Panc1 (cell line): ENCODE measurements at regions not wholly inside any gene's neighbourhood (a gene's known extent, or its start where the extent isn't known, plus 50 kb on each side); places are given as distances from the start of the nearest gene placed in this dataset.

Source experiments
- ATAC-seq: fragments of 200-7000 bp; cut with Tn5 transposase; 2 replicates; pipeline ENCODE4 v1.9.1; 2020; ENCODE audit warnings: mild to moderate bottlenecking, moderate library complexity
- BruUV-seq: library from RNA; stranded (reverse); fragments of 400-500 nt; replicated peaks from 2 replicates; lab custom pipeline; 2021; lab: Mats Ljungman, UMichigan
- CTCF ChIA-PET: fragments of 300-600 bp; sonication (Branson Sonifier 250); formaldehyde crosslinking; loops from one replicate; lab custom pipeline; 2022; ENCODE audit warnings: antibody characterized with exemption; lab: Charles Lee
- POLR2A ChIA-PET: fragments of 300-600 bp; sonication (Branson Sonifier 250); formaldehyde crosslinking; loops from one replicate; lab custom pipeline; 2022; ENCODE audit warnings: antibody characterized with exemption; lab: Charles Lee
- DNase-seq: peaks from one replicate; pipeline ENCODE4 v3.0.0-alpha.2; 2010; ENCODE audit warnings: low read depth, low spot score
- H3K27ac ChIP-seq: 2 replicates; pipeline ENCODE4 v1.5.1; 2011; ENCODE audit warnings: mild to moderate bottlenecking, low read length, inconsistent platforms
- H3K27me3 ChIP-seq: fragments of 200-500 bp; sonication (Bioruptor generic); 2 replicates; pipeline ENCODE4 v1.6.0; 2014; ENCODE audit warnings: low read length, inconsistent platforms; ENCODE audit not compliant: control insufficient read depth, insufficient read depth
- H3K36me3 ChIP-seq: fragments of 200-500 bp; sonication (Bioruptor generic); 2 replicates; pipeline ENCODE4 v1.5.1; 2014; ENCODE audit warnings: inconsistent platforms, mild to moderate bottlenecking, low read length, moderate library complexity; ENCODE audit not compliant: control insufficient read depth, insufficient read depth
- H3K4me1 ChIP-seq: 2 replicates; pipeline ENCODE4 v1.5.1; 2011; ENCODE audit warnings: inconsistent platforms, mild to moderate bottlenecking, low read length, moderate library complexity; ENCODE audit not compliant: control insufficient read depth, insufficient read depth
- H3K4me3 ChIP-seq, 2 experiments: 2 replicates each; pipeline ENCODE4 v1.5.1; 2011 to 2012; ENCODE audit warnings: low read depth in 2 of 2, low read length in 2 of 2, mild to moderate bottlenecking in 2 of 2, inconsistent platforms in 1 of 2, moderate library complexity in 1 of 2
- H3K9me3 ChIP-seq: fragments of 200-500 bp; sonication (Bioruptor generic); 2 replicates; pipeline ENCODE4 v1.5.1; 2014; ENCODE audit warnings: low read depth, mild to moderate bottlenecking, inconsistent platforms, low read length, moderate library complexity; ENCODE audit not compliant: control insufficient read depth, insufficient read depth
- POLR2AphosphoS5 ChIP-seq: IDR thresholded peaks from 2 replicates; pipeline ENCODE4 v1.6.1; 2012; ENCODE audit warnings: mild to moderate bottlenecking, low read depth, low read length, moderate library complexity
- SIN3A ChIP-seq: IDR thresholded peaks from 2 replicates; pipeline ENCODE4 v1.6.1; 2012; ENCODE audit warnings: low read depth, mild to moderate bottlenecking, low read length, moderate library complexity, borderline replicate concordance; ENCODE audit not compliant: insufficient read depth
- TCF7L2 ChIP-seq: IDR thresholded peaks from 2 replicates; pipeline ENCODE4 v1.6.1; 2011; ENCODE audit warnings: mild to moderate bottlenecking, low read depth, low read length, inconsistent platforms
- in situ Hi-C: cut with HindIII; loops from 2 replicates; pipeline ENCODE4 v1.10.0; 2016; ENCODE audit warnings: low sequenced_read_pairs, low pct_unique_long_range_greater_than_20kb
- intact Hi-C: fragments of 100-400 bp; cut with micrococcal nuclease; formaldehyde crosslinking; loops from one replicate; pipeline ENCODE4 v1.10.0; 2022; ENCODE audit not compliant: unreplicated experiment
- TF ChIP-seq, protein P1 (sequence below), 2 experiments: IDR thresholded peaks; 2 replicates each; pipeline ENCODE4 v1.6.1; 2011 to 2012; ENCODE audit warnings: low read depth in 2 of 2, control low read depth in 1 of 2, low read length in 1 of 2, mild to moderate bottlenecking in 1 of 2, moderate library complexity in 1 of 2; ENCODE audit not compliant: insufficient read depth in 1 of 2
- TF ChIP-seq, protein P2 (sequence below): fragments of 450-650 bp; IDR thresholded peaks from 2 replicates; pipeline ENCODE4 v1.5.1; 2017; ENCODE audit warnings: mild to moderate bottlenecking

DNA sequence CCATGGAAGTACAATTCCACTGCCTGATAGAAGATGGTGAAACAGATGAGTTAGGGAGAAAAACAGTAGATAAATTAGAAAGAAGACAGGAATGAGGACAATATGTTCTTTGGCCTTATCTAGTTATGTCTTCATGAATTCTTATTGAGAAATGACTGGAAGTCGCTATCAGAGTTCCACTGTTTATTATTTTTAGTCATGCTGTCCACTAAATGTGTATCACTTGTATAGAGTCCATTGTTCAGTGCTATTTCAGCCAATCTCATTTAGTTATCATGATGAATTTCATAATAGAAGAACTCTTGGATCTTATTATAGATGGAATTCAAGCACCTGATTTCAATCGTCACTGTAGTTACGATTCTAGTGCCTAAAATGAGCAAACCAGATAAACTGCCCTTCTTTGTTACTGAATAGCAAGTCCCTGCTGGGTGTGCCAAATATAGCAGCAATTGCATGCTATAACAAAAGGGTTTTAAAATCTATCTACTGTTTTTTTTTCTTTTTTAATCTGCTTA lies 177.7 kb upstream of the COL1A2 start:
- no peaks in the 10 kb centered on the region for H3K9me3 ChIP-seq
- no peak overlapping the region for H3K27ac ChIP-seq
- no peaks in the 10 kb centered on the region for H3K36me3 ChIP-seq
- ATAC-seq (no peak), DNase-seq (no peak)
- CTCF ChIA-PET, result no interaction called here
- intact Hi-C loops (no loop called here), in situ Hi-C loops (no loop called here)
- BruUV-seq, result no TSS peak
- no peaks in the 10 kb centered on the region for H3K27me3 ChIP-seq
- POLR2A ChIA-PET, result no interaction called here
- H3K4me1 ChIP-seq, result no peaks in the 10 kb centered on the region
- TF ChIP-seq SIN3A, result no peak
- TF ChIP-seq, protein P1, sequence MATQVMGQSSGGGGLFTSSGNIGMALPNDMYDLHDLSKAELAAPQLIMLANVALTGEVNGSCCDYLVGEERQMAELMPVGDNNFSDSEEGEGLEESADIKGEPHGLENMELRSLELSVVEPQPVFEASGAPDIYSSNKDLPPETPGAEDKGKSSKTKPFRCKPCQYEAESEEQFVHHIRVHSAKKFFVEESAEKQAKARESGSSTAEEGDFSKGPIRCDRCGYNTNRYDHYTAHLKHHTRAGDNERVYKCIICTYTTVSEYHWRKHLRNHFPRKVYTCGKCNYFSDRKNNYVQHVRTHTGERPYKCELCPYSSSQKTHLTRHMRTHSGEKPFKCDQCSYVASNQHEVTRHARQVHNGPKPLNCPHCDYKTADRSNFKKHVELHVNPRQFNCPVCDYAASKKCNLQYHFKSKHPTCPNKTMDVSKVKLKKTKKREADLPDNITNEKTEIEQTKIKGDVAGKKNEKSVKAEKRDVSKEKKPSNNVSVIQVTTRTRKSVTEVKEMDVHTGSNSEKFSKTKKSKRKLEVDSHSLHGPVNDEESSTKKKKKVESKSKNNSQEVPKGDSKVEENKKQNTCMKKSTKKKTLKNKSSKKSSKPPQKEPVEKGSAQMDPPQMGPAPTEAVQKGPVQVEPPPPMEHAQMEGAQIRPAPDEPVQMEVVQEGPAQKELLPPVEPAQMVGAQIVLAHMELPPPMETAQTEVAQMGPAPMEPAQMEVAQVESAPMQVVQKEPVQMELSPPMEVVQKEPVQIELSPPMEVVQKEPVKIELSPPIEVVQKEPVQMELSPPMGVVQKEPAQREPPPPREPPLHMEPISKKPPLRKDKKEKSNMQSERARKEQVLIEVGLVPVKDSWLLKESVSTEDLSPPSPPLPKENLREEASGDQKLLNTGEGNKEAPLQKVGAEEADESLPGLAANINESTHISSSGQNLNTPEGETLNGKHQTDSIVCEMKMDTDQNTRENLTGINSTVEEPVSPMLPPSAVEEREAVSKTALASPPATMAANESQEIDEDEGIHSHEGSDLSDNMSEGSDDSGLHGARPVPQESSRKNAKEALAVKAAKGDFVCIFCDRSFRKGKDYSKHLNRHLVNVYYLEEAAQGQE (IDR thresholded peaks at IDR 0.05; ENCODE audit: insufficient read depth in 1 of 2, low read depth in 2 of 2, low read length in 1 of 2), result no peak
- H3K4me3 ChIP-seq, result no peak overlapping the region

DNA sequence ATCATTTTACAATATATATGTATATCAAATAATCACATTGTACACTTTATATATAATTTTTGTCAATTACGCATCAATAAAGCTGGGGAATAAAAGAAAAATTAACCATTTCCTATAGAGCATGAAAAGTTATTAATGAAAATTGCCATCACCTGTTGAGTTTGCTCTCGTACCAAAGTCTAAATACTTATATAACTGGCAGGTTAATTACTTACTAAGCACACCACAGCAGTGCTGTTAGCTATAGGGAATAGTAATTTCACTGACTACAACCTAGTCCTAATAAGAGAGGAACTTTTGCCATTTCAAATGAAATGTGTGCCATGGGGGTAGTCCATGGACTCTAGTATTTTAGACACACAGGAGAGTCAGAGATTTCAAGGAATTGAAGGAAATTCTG lies 176.9 kb upstream of the COL1A2 start:
- DNase-seq (no peak), ATAC-seq (no peak)
- ChIA-PET CTCF (no interaction called here), POLR2A (no interaction called here)
- Histone ChIP-seq H3K4me3 (no peak overlapping the region), H3K9me3 (no peaks in the 10 kb centered on the region), H3K27ac (no peak overlapping the region), H3K27me3 (no peaks in the 10 kb centered on the region), H3K36me3 (no peaks in the 10 kb centered on the region), H3K4me1 (no peaks in the 10 kb centered on the region)
- TF ChIP-seq, protein P1 (IDR thresholded peaks at IDR 0.05; ENCODE audit: insufficient read depth in 1 of 2, low read depth in 2 of 2, low read length in 1 of 2), result no peak
- TF ChIP-seq TCF7L2, result no peak
- TF ChIP-seq, protein P2, sequence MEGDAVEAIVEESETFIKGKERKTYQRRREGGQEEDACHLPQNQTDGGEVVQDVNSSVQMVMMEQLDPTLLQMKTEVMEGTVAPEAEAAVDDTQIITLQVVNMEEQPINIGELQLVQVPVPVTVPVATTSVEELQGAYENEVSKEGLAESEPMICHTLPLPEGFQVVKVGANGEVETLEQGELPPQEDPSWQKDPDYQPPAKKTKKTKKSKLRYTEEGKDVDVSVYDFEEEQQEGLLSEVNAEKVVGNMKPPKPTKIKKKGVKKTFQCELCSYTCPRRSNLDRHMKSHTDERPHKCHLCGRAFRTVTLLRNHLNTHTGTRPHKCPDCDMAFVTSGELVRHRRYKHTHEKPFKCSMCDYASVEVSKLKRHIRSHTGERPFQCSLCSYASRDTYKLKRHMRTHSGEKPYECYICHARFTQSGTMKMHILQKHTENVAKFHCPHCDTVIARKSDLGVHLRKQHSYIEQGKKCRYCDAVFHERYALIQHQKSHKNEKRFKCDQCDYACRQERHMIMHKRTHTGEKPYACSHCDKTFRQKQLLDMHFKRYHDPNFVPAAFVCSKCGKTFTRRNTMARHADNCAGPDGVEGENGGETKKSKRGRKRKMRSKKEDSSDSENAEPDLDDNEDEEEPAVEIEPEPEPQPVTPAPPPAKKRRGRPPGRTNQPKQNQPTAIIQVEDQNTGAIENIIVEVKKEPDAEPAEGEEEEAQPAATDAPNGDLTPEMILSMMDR, result no peak
- no peak for TF ChIP-seq POLR2AphosphoS5
- TF ChIP-seq SIN3A, result no peak
- intact Hi-C loops, result no loop called here
- in situ Hi-C loops, result no loop called here
- no TSS peak for BruUV-seq
